SJCRH30 (cell line): ENCODE measurements at regions not wholly inside any gene's neighbourhood (a gene's known extent, or its start where the extent isn't known, plus 50 kb on each side); places are given as distances from the start of the nearest gene placed in this dataset.

Experiments used
- DNase-seq, 2 experiments: peaks; one replicate each; pipeline ENCODE4 v3.0.0-alpha.2; 2015 to 2020
- H3K27ac ChIP-seq: fragments of 250-450 bp; sonication (Bioruptor Pico); 2 replicates; pipeline ENCODE4 v1.5.1; 2020; ENCODE audit warnings: mild to moderate bottlenecking, moderate library complexity
- H3K27me3 ChIP-seq: fragments of 250-450 bp; sonication (Bioruptor Pico); 2 replicates; pipeline ENCODE4 v1.5.1; 2020; ENCODE audit warnings: mild to moderate bottlenecking, moderate library complexity
- H3K36me3 ChIP-seq: fragments of 250-450 bp; sonication (Bioruptor Pico); 2 replicates; pipeline ENCODE4 v1.5.1; 2020; ENCODE audit warnings: mild to moderate bottlenecking, moderate library complexity
- H3K4me1 ChIP-seq: fragments of 250-450 bp; sonication (Bioruptor Pico); 2 replicates; pipeline ENCODE4 v1.5.1; 2020; ENCODE audit warnings: mild to moderate bottlenecking, moderate library complexity
- H3K4me3 ChIP-seq: fragments of 250-450 bp; sonication (Bioruptor Pico); 2 replicates; pipeline ENCODE4 v1.5.1; 2020; ENCODE audit warnings: mild to moderate bottlenecking, moderate library complexity
- H3K9me3 ChIP-seq: fragments of 250-450 bp; sonication (Bioruptor Pico); replicated peaks from 2 replicates; pipeline ENCODE4 v1.5.1; 2020; ENCODE audit warnings: mild to moderate bottlenecking, moderate library complexity

DNA sequence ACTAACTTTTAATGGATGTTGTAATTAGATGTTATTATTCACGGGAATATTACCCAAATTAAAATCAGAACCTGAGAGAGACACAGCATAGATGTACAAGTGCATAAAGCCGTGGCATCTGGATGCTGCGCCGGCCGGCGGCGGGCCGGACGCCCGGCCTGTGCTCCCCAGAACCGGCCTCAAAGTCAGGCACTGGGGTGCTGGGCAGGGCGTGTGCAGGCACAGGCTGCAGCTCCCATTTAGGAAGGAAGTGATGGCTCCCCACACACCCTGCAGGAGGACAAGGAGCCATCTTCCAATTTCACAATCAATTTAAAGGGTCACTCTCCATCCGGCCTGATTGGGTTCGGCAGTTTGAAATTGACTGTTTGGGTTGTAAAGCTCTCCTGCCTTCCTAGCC lies 367.7 kb upstream of the SALL3 start:
- no peaks in the 10 kb centered on the region for H3K36me3 ChIP-seq
- DNase-seq, result no peak
- H3K9me3 ChIP-seq, result no peaks in the 10 kb centered on the region
- no peak overlapping the region for H3K27ac ChIP-seq
- H3K27me3 ChIP-seq, result no peaks in the 10 kb centered on the region
- no peaks in the 10 kb centered on the region for H3K4me1 ChIP-seq
- no peak overlapping the region for H3K4me3 ChIP-seq

DNA sequence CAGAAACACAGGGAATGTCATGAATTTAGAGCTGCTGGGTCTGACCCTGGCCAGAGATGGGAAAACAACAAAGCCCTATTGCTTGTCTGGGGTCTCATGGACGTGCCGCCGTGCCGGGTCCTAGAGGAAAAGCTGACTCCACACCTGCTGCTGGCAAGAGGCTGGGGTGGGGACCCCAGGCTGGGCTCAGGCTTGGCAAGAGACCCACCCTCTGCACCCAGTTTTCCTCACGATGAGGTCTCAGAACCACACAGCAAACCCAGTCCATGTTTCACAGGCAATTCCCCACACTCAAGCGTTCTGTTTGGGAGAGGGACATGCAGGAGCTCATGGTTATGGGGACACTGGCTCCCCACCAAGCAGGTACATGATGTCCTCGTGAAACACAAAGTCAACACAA lies 367.3 kb upstream of the SALL3 start:
- H3K36me3 ChIP-seq, result no peaks in the 10 kb centered on the region
- no peaks in the 10 kb centered on the region for H3K9me3 ChIP-seq
- no peaks in the 10 kb centered on the region for H3K4me1 ChIP-seq
- H3K27me3 ChIP-seq, result no peaks in the 10 kb centered on the region
- no peak overlapping the region for H3K27ac ChIP-seq
- DNase-seq, result no peak
- H3K4me3 ChIP-seq, result no peak overlapping the region

DNA sequence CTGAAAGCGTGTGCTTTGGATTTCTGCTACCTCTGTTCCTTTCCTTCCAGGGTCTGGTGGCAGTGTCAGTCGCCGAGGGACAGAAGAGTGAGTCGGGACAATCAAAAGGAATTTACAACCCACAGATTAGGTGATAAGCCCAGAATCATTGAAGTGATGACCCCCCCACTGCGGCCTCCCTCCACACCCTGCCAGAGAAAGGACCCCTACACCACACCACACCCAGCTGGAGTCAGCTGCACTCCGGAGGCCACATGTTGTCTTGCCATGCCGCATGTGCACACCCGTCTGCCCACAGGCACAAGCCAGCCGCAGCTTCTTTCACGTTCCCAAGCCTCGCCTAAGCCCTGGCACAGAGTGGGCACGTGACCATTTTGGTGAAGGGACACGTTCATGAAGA lies 366.8 kb upstream of the SALL3 start:
- no peak overlapping the region for H3K27ac ChIP-seq
- DNase-seq, result no peak

DNA sequence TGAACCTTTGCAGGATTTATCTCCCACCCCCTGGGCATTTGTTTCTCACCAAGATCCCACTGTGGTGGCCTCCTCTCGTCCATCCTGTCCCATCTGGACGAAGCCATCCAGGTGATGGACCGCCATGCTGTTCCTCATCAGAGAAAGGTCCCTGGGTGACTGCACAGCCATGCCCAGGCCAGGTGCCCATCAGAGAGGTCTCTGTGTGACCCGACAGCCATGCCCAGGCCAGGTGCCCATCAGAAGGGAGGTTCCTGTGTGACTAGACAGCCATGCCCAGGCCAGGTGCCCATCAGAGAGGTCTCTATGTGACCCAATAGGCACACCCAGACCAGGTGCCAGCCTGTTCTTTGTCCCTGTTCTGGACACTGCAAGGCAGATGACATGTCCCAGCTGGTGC lies 360.9 kb upstream of the SALL3 start:
- no peaks in the 10 kb centered on the region for H3K36me3 ChIP-seq
- H3K9me3 ChIP-seq, result no peaks in the 10 kb centered on the region
- no peak overlapping the region for H3K4me3 ChIP-seq
- H3K4me1 ChIP-seq, result no peaks in the 10 kb centered on the region
- no peak overlapping the region for H3K27ac ChIP-seq
- no peaks in the 10 kb centered on the region for H3K27me3 ChIP-seq
- no peak for DNase-seq

More for the DNA sequence above, 366.8 kb upstream of the SALL3 start:
- no peaks in the 10 kb centered on the region for H3K9me3 ChIP-seq
- H3K27me3 ChIP-seq, result no peaks in the 10 kb centered on the region
- no peaks in the 10 kb centered on the region for H3K4me1 ChIP-seq
- H3K36me3 ChIP-seq, result no peaks in the 10 kb centered on the region
- H3K4me3 ChIP-seq, result no peak overlapping the region

DNA sequence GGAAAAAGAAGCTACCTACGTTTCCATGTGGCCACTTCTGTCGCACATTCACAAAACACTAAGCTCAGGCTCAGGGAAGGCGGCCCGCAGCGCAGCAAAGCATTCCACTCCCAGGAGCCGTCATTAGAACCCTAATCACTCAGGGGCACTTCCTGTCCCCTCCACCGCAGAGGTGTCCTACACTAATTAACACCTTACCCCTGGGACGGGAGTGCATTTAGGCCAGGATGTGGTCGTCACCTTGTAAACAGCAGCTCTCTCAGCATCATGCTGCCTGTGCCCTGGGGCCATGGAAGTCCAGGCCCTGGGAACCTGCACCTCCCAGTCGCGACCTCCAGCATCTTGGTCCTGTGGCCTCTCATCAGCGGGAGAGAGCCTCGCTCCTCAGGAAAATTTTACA lies 359.8 kb upstream of the SALL3 start:
- no peaks in the 10 kb centered on the region for H3K4me1 ChIP-seq
- no peak overlapping the region for H3K4me3 ChIP-seq
- H3K27me3 ChIP-seq, result no peaks in the 10 kb centered on the region
- DNase-seq, result no peak
- no peaks in the 10 kb centered on the region for H3K36me3 ChIP-seq
- no peak overlapping the region for H3K27ac ChIP-seq
- no peaks in the 10 kb centered on the region for H3K9me3 ChIP-seq

DNA sequence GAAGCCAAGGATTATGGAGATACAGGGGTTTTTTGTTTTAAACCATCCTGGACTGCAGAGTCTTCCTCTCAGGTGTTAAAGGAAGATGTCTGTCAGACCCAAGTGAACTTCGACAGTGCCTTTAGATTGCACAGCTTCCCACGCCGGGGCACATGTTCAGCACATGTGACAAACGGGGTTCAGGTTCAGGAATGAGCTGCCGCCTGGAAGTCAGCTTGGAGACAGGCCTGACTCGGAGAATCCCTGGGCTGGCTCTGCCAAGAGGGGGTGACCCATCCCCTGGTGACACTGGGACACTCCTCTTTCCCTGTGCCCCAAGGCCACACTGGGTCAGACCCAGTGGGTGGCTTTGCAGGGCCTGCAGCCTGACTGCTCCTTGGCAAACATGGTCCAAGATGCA lies 359.3 kb upstream of the SALL3 start:
- H3K4me1 ChIP-seq, result no peaks in the 10 kb centered on the region
- H3K27me3 ChIP-seq, result no peaks in the 10 kb centered on the region
- H3K27ac ChIP-seq, result no peak overlapping the region
- H3K36me3 ChIP-seq, result no peaks in the 10 kb centered on the region
- H3K4me3 ChIP-seq, result no peak overlapping the region
- no peaks in the 10 kb centered on the region for H3K9me3 ChIP-seq
- DNase-seq, result no peak

DNA sequence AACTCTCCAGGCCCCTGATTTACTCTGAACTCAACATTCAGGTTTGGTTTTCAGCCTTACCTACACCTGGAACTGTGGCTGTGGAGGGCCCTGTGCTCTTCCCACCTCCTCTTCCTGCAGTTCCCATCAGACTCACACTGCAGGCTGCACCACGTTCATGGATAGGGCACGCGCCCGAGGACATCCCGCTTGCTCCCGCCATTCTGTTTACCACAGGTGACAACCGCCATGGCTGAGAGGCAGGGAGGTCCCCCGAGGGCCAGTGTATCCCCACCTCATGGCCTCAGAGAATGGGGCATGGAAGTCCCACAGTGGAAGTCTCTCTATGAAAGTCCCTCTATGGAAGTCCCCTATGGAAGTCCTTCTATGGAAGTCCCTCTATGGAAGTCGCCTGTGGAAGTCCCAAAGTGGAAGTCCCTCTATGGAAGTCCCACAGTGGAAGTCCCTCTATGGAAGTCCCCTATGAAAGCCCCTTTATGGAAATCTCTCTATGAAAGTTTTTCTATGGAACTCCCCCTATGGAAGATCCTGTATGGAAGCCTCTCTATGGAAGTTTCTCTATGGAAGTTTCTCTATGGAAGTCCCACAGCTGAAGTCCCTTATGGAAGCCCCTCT lies 358.4 kb upstream of the SALL3 start:
- Histone ChIP-seq H3K4me3 (no peak overlapping the region), H3K9me3 (no peaks in the 10 kb centered on the region), H3K27ac (no peak overlapping the region), H3K4me1 (no peaks in the 10 kb centered on the region), H3K27me3 (no peaks in the 10 kb centered on the region), H3K36me3 (no peaks in the 10 kb centered on the region)
- no peak for DNase-seq

DNA sequence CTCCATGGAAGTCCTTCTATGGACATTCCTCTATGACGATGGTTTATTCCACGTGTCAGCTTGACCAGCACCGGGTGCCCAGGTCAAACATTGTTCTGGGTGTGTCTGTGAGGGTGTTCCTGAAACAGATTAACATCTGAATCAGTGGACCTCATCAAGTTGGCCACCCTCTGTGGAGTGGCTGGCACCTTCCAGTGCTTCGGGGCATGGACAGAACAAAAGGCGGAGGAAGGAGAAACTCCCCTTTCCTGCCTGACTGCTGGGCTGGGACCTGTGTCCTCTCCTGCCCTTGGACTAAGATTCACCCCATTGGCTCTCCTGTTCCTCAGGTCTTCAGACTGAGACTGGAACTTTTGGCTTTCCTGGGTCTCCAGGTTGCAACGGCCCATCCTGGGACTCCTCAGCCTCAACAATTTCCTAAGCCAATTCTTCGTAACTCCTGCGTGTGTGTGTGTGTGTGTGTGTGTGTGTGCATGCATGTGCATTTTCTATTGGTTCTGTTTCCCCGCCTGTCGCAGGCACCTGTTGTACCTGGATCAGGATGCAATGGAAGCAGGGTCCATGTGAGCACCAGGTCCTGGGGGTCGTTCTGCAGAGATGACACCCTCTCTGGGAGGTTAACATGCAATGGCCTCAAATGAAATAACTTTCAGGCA lies 357.2 kb upstream of the SALL3 start:
- no peak overlapping the region for H3K27ac ChIP-seq
- no peak for DNase-seq
- no peaks in the 10 kb centered on the region for H3K4me1 ChIP-seq
- H3K4me3 ChIP-seq, result no peak overlapping the region
- no peaks in the 10 kb centered on the region for H3K36me3 ChIP-seq
- H3K27me3 ChIP-seq, result no peaks in the 10 kb centered on the region
- no peaks in the 10 kb centered on the region for H3K9me3 ChIP-seq

DNA sequence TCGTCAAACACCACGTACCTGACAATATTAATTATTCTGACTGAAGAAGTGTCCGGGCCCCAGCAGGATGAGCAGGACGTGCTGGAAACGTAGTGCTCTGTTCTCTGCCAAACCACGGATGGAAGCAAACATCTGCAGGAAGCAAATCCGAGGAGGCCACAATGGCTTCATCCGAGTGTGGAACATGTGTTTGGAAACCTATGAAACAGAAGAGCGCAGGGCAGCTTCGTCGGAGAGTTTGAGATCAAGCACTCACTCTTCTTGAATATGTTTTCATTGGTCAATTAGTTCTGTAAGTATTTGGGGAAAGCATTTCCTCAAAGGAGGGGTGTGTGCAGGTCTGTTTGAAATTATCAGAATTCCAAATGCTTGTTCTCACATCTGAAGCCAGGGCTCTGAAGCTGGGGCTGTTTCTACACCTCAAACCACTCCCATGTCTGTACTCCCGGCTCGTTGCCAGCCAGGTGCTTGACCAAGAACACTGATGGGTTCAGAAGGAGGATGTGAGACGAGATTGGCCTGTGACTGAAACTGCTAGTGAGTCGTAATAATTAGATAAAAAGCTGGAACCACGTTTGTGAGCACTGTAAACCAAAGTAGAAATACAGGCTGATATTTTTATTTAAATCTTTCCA lies 356.6 kb upstream of the SALL3 start:
- DNase-seq, result no peak
- H3K4me3 ChIP-seq, result no peak overlapping the region
- H3K9me3 ChIP-seq, result no peaks in the 10 kb centered on the region
- no peaks in the 10 kb centered on the region for H3K27me3 ChIP-seq
- H3K36me3 ChIP-seq, result no peaks in the 10 kb centered on the region
- H3K27ac ChIP-seq, result no peak overlapping the region
- no peaks in the 10 kb centered on the region for H3K4me1 ChIP-seq

DNA sequence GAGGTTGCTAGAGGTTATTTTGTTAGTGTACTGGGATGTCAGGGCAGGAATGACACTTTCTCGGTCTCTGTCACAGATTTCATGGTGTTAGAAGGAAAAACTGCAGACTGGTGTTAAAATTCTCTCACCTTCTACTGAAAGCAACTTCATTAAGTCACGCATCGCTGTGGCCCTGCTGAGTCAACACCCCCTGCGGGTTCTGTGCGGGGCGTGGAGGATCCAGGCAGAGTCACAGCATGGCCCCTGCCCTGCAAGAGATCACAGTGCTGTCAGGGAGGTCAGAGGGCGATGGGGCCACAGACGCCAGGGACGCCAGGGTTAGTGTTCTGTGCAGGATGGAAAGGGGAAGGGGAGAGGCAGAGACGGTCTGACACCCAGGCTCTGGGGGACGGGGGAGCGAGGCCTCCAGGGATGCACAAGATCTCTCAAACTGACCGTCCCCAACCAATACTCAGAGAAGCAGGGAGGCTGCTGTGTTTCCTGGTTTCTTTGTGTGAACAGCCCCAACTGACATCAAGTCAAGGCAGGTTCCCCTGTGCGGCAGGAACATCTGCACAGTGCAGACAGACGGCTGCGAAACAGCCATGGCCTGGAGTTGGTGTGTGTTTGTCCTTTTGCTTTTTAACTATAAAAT lies 354.9 kb upstream of the SALL3 start:
- Histone ChIP-seq H3K27ac (no peak overlapping the region), H3K9me3 (no peaks in the 10 kb centered on the region), H3K4me1 (no peaks in the 10 kb centered on the region), H3K4me3 (no peak overlapping the region), H3K27me3 (no peaks in the 10 kb centered on the region), H3K36me3 (no peaks in the 10 kb centered on the region)
- no peak for DNase-seq

DNA sequence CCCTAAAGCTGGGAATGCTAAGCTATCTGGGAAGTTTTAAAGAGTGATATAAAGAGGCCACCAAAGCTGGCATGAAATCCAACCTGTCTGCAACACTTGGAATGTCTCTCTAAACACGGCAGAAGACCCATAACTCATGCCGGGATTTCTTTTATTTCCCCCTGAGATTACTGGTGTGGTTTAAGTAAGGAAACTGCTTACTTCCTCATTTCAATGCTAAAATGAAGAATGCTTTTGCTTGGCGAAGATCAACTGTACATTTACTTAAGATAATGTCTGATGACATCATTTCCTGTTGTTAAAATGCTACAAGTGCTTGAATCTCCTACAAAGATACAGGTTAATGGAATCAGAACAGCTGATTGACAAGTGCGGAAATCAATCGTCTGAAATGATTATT lies 353.8 kb upstream of the SALL3 start:
- Histone ChIP-seq H3K36me3 (no peaks in the 10 kb centered on the region), H3K4me3 (no peak overlapping the region), H3K27me3 (no peaks in the 10 kb centered on the region), H3K9me3 (no peaks in the 10 kb centered on the region), H3K4me1 (no peaks in the 10 kb centered on the region), H3K27ac (no peak overlapping the region)
- no peak for DNase-seq

DNA sequence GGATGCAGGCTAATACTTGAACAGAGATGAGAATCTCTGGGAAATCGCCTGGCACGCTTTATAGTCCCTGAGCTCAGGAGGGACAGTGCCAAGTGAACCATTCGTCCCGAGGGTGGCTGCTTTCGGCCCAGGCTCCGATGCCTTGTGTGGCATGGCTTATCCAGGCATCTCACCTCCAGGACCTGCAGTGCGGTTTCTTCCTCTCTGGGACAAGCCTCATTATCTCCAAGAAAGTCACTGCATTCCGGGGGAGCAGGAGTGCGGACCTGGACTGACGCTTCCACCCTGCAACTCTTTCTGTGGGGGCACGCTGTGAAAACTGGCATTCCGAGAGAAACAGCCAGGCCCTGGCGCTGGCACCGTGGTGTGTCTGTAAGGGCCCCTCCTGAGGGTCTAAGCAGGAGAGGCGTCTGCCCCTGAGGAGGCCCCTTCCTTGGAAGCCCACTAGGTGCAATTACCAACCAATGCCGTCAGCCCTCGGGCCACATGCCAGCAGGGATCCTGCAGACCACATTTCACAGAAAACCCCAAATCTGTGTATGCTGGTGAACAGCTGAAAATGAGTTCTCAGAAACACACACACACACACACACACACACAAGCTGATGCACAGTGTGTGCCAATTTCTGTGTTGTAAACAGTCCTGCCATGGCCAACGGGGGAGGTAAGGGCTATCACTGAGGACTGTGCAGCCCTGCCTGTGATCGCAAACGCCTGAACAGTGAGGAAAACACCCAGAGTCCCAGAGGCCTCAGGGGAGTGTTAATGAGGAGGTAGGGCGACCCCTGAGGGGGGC lies 351.9 kb upstream of the SALL3 start:
- Histone ChIP-seq H3K9me3 (no peaks in the 10 kb centered on the region), H3K36me3 (no peaks in the 10 kb centered on the region), H3K27ac (no peak overlapping the region), H3K4me3 (no peak overlapping the region), H3K4me1 (no peaks in the 10 kb centered on the region), H3K27me3 (no peaks in the 10 kb centered on the region)
- DNase-seq, result peak in 1 of 2 experiments; percentile 1

DNA sequence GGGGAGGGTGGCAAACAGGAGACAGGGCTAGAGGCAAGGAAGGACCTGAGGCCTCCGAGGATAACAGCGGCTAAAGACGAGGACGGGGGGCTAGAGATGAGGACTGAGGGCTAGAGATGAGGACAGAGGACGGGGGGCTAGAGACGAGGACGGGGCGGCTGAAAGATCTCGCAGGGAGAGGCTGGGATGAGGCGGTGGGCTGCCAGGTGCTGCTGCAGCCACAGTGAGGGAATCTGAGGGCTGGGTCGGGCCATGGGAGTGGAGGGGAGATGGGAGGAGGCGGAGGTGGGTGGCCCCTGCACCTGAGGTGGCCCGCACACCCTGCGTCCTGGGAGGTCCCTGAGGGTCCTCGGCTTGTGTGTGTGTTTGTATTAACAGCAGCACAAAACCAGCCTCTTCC lies 350.2 kb upstream of the SALL3 start:
- no peak overlapping the region for H3K4me3 ChIP-seq
- H3K27me3 ChIP-seq, result no peaks in the 10 kb centered on the region
- H3K9me3 ChIP-seq, result no peaks in the 10 kb centered on the region
- H3K4me1 ChIP-seq, result no peaks in the 10 kb centered on the region
- H3K27ac ChIP-seq, result no peak overlapping the region
- no peaks in the 10 kb centered on the region for H3K36me3 ChIP-seq
- no peak for DNase-seq

DNA sequence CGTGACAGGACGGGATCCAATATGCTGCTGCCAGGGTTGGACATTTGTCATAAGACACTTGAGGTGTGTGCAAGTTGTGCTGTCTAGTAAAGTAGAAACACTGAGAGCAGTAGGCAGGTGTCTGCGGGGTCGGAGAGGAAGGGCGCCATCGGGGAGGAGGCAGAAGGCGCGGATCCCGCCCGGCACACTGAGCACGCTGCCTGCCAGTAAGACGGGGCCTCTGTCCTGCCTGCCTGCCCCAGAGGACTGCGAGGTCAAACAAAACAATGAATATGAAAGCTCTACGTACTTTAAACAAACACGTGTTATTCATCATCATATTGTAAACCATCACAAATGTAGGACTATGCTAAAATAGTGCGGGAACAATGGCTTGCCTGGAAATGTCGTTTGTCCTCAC lies 349.3 kb upstream of the SALL3 start:
- no peaks in the 10 kb centered on the region for H3K9me3 ChIP-seq
- DNase-seq, result no peak
- H3K36me3 ChIP-seq, result no peaks in the 10 kb centered on the region
- no peak overlapping the region for H3K27ac ChIP-seq
- no peaks in the 10 kb centered on the region for H3K27me3 ChIP-seq
- H3K4me1 ChIP-seq, result no peaks in the 10 kb centered on the region
- H3K4me3 ChIP-seq, result no peak overlapping the region

DNA sequence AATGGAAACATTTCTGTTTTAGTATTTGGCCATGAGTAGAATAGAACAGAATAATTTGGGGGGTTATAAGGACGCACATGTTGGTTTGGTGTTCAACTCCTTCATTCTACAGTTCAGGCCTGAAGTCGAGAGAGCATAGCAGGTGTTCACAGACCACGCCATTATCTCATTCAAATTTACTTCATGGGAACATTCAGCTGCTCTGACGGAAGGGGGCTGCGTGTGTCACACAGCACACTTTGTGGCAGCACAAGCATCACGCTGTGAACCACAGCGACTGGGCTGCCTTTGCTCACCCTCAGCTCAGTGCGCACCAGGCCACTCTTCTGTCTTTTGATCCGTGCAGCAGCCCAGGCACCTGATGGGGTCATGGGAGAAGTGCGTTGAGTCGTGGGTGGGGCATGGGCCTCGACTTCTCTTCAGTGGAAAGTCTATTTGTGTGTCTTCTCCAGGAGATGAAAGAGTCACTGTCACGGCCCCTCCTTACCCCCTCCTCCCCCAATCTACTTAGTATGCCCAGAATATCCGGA lies 348.6 kb upstream of the SALL3 start:
- no peak for DNase-seq
- Histone ChIP-seq H3K9me3 (no peaks in the 10 kb centered on the region), H3K4me3 (no peak overlapping the region), H3K27ac (no peak overlapping the region), H3K4me1 (no peaks in the 10 kb centered on the region), H3K27me3 (no peaks in the 10 kb centered on the region), H3K36me3 (no peaks in the 10 kb centered on the region)
